Mesenchymal stem cell (in vitro differentiated cells and primary cell): ENCODE measurements at regions not wholly inside any gene's neighbourhood (a gene's known extent, or its start where the extent isn't known, plus 50 kb on each side); places are given as distances from the start of the nearest gene placed in this dataset.
A peak's percentile ranks its signal among the peaks of the same experiment; 100 is the strongest.

Source experiments
- DNase-seq: peaks from one replicate; pipeline ENCODE4 v3.0.0-alpha.2; 2013
- H2AFZ ChIP-seq: one replicate; pipeline ENCODE4 v1.6.1; 2013; ENCODE audit warnings: low read depth, mild to moderate bottlenecking, control low read depth, inconsistent platforms, low read length, moderate library complexity
- H2AK5ac ChIP-seq: 2 replicates; pipeline ENCODE4 v1.6.1; 2013; ENCODE audit warnings: low read length, moderate library complexity, mild to moderate bottlenecking, inconsistent platforms; ENCODE audit not compliant: severe bottlenecking
- H2BK120ac ChIP-seq: one replicate; pipeline ENCODE4 v1.6.1; 2013; ENCODE audit warnings: low read depth, mild to moderate bottlenecking, inconsistent platforms, low read length, moderate library complexity
- H2BK12ac ChIP-seq, 2 experiments: one replicate each; pipeline ENCODE4 v1.6.1; 2013; ENCODE audit warnings: inconsistent platforms in 2 of 2, low read length in 2 of 2, mild to moderate bottlenecking in 2 of 2, moderate library complexity in 2 of 2, control low read depth in 1 of 2
- H2BK15ac ChIP-seq: one replicate; pipeline ENCODE4 v1.6.1; 2013; ENCODE audit warnings: mild to moderate bottlenecking, low read depth, inconsistent platforms; ENCODE audit not compliant: poor library complexity, severe bottlenecking
- H2BK5ac ChIP-seq: 2 replicates; pipeline ENCODE4 v1.6.1; 2013; ENCODE audit warnings: low read depth, mild to moderate bottlenecking, low read length, control low read depth, inconsistent platforms; ENCODE audit not compliant: poor library complexity, severe bottlenecking
- H3K14ac ChIP-seq, 2 experiments: one replicate each; pipeline ENCODE4 v1.6.1; 2013; ENCODE audit warnings: inconsistent platforms in 2 of 2, low read length in 2 of 2, control low read depth in 1 of 2, mild to moderate bottlenecking in 1 of 2, moderate library complexity in 1 of 2
- H3K18ac ChIP-seq, 2 experiments: one replicate each; pipeline ENCODE4 v1.6.1; 2013; ENCODE audit warnings: inconsistent platforms in 2 of 2, low read length in 2 of 2, control low read depth in 1 of 2, low read depth in 1 of 2, mild to moderate bottlenecking in 1 of 2
- H3K23ac ChIP-seq, 2 experiments: one replicate each; pipeline ENCODE4 v1.6.1; 2013; ENCODE audit warnings: inconsistent platforms in 2 of 2, low read length in 2 of 2, mild to moderate bottlenecking in 2 of 2, moderate library complexity in 2 of 2, control low read depth in 1 of 2
- H3K27ac ChIP-seq: 2 replicates; pipeline ENCODE4 v1.5.1; 2013; ENCODE audit warnings: mild to moderate bottlenecking, moderate library complexity, low read length, control low read depth, inconsistent platforms; ENCODE audit not compliant: poor library complexity, severe bottlenecking
- H3K27me3 ChIP-seq, 2 experiments: 2 replicates each; pipeline versions ENCODE4 v1.6.1 to v1.7.0; 2013; ENCODE audit warnings: low read length in 2 of 2, mild to moderate bottlenecking in 2 of 2, moderate library complexity in 2 of 2, control low read depth in 1 of 2, inconsistent platforms in 1 of 2; ENCODE audit not compliant: control insufficient read depth in 1 of 2, insufficient read depth in 1 of 2
- H3K36me3 ChIP-seq, 2 experiments: 2 replicates each; pipeline versions ENCODE4 v1.6.1 to v1.7.0; 2013; ENCODE audit warnings: low read length in 2 of 2, control low read depth in 1 of 2, inconsistent platforms in 1 of 2, low read depth in 1 of 2, mild to moderate bottlenecking in 1 of 2; ENCODE audit not compliant: insufficient read depth in 2 of 2, control insufficient read depth in 1 of 2
- H3K4ac ChIP-seq, 2 experiments: one replicate each; pipeline ENCODE4 v1.6.1; 2013; ENCODE audit warnings: inconsistent platforms in 2 of 2, low read length in 2 of 2, mild to moderate bottlenecking in 2 of 2, moderate library complexity in 2 of 2, control low read depth in 1 of 2, low read depth in 1 of 2
- H3K4me1 ChIP-seq: 2 replicates; pipeline ENCODE4 v1.6.1; 2013; ENCODE audit warnings: low read depth, low read length, control low read depth; ENCODE audit not compliant: control insufficient read depth, insufficient read depth
- H3K4me2 ChIP-seq: 2 replicates; pipeline ENCODE4 v1.6.1; 2013; ENCODE audit warnings: low read length, mild to moderate bottlenecking, inconsistent platforms; ENCODE audit not compliant: poor library complexity, severe bottlenecking
- H3K4me3 ChIP-seq, 2 experiments: 2 replicates each; pipeline versions ENCODE4 v1.5.1 to v1.7.0; 2013; ENCODE audit warnings: low read length in 2 of 2, mild to moderate bottlenecking in 2 of 2, control low read depth in 1 of 2, low read depth in 1 of 2; ENCODE audit not compliant: insufficient read depth in 1 of 2
- H3K79me1 ChIP-seq: replicated peaks from 2 replicates; pipeline ENCODE4 v1.6.1; 2013; ENCODE audit warnings: mild to moderate bottlenecking, control low read depth, low read length, inconsistent platforms; ENCODE audit not compliant: poor library complexity, severe bottlenecking
- H3K9ac ChIP-seq: 2 replicates; pipeline ENCODE4 v1.7.0; 2013; ENCODE audit warnings: mild to moderate bottlenecking, low read length, moderate library complexity
- H3K9me3 ChIP-seq: 2 replicates; pipeline ENCODE4 v1.7.0; 2013; ENCODE audit warnings: mild to moderate bottlenecking, low read length; ENCODE audit not compliant: control insufficient read depth
- H4K8ac ChIP-seq: one replicate; pipeline ENCODE4 v1.6.1; 2013; ENCODE audit warnings: inconsistent platforms, mild to moderate bottlenecking, low read length, moderate library complexity
- H4K91ac ChIP-seq: one replicate; pipeline ENCODE4 v1.6.1; 2013; ENCODE audit warnings: mild to moderate bottlenecking, low read length, inconsistent platforms
- WGBS: methylation state at CpG from one replicate; pipeline ENCODE4 v1.1.7; 2013; ENCODE audit warnings: mixed read lengths; 5-methylcytosine and 5-hydroxymethylcytosine counted together

DNA sequence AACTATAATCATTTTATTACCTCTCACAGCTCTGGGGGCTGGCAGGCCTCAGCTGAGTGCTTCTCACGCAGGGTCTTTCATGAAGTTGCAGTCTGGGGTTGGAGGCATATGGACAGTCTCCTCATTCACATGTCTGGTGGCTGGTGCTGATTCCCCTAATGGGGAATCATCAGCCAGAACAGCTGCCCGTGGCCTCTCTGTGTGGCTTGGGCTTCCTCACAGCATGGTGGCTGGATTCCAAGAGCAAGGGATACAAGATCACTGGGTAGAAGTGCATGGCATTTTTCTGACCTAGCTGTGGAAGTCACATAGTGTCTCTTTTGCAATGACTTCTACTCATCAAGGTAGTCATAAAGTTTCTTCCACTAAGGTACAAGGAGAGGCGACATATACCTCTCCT is 59.0 kb upstream of the LAPTM4A start:
- DNase-seq = no peak
- Histone ChIP-seq H2BK5ac (no peak overlapping the region), H3K14ac (no peak overlapping the region), H3K23ac (no peak overlapping the region), H3K9ac (no peak overlapping the region), H3K79me1 (no peaks in the 10 kb centered on the region), H3K9me3 (peaks cover 3% of the 10 kb centered on the region), H3K4me2 (no peak overlapping the region), H3K4me1 (peaks cover 12% of the 10 kb centered on the region), H3K4ac (no peak overlapping the region), H2BK15ac (no peak overlapping the region), H3K27me3 (no peaks in the 10 kb centered on the region), H2BK12ac (no peak overlapping the region), H2AK5ac (no peak overlapping the region), H2BK120ac (no peak overlapping the region), H2AFZ (no peak overlapping the region), H3K4me3 (no peak overlapping the region), H4K8ac (no peak overlapping the region), H3K18ac (no peak overlapping the region), H3K36me3 (no peaks in the 10 kb centered on the region), H3K27ac (no peak overlapping the region), H4K91ac (no peak overlapping the region)
- whole genome bisulfite sequencing = 95% methylated on average over 3 of the region's 3 CpGs

DNA sequence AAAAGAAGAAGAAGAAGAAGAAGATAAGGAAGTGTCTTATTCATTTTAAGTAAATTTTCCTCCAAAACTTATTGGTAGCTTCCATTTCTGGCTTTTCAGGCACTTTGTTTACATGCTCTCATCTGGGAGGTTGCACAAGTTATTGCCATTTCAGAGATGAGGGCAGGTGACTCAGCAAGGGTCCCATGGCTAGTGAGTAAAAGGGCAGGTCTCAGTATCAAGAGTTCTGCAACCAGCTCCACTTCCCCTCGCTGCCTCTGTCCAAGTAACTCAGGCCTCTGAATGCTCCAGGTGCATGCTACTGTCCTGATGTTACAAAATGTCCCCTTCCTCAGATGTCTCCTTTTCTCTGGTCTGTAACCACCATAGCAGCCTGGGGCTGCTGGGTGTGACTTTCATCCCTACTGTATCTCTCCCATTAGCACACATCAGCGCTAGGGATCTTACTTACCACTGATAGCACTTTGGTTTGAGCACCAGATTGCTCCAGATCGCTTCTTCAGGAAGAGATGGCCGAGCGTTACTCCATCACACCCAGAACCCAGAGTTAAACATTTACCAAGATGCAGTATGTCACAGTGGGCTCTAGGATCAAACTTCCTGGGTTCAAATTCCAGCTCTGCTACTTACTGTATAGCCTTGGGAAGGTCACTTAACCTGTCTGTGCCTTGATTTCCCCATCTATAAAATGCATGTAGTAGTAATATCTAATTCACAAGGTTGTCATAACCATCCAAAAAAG is 57.4 kb upstream of the LAPTM4A start:
- Histone ChIP-seq H3K23ac (no peak overlapping the region), H4K8ac (no peak overlapping the region), H2BK5ac (no peak overlapping the region), H3K4me3 (no peak overlapping the region), H3K27me3 (no peaks in the 10 kb centered on the region), H3K36me3 (no peaks in the 10 kb centered on the region), H2BK12ac (peak overlapping the region in 1 of 2 experiments; percentile 54), H3K9ac (no peak overlapping the region), H2BK120ac (no peak overlapping the region), H3K27ac (no peak overlapping the region), H3K79me1 (no peaks in the 10 kb centered on the region), H3K4ac (no peak overlapping the region), H2BK15ac (no peak overlapping the region), H4K91ac (no peak overlapping the region), H2AFZ (no peak overlapping the region), H3K9me3 (peaks cover 3% of the 10 kb centered on the region), H3K4me2 (no peak overlapping the region), H3K18ac (peak overlapping the region in 1 of 2 experiments; percentile 32), H3K4me1 (peaks cover 12% of the 10 kb centered on the region), H3K14ac (no peak overlapping the region), H2AK5ac (peak overlapping the region; percentile 24)
- DNase-seq = peak; percentile 76
- WGBS = 90% methylated on average over 5 of the region's 5 CpGs

- Histone ChIP-seq H3K23ac (no peak overlapping the region), H3K27ac (no peak overlapping the region), H3K4me3 (no peak overlapping the region), H4K8ac (no peak overlapping the region), H2AFZ (no peak overlapping the region), H2BK120ac (no peak overlapping the region), H3K4me1 (peaks cover 10% of the 10 kb centered on the region), H2BK12ac (no peak overlapping the region), H3K9ac (no peak overlapping the region), H3K36me3 (no peaks in the 10 kb centered on the region), H3K9me3 (peaks cover 3% of the 10 kb centered on the region), H3K27me3 (no peaks in the 10 kb centered on the region), H4K91ac (no peak overlapping the region), H2BK5ac (no peak overlapping the region), H3K18ac (no peak overlapping the region), H3K14ac (no peak overlapping the region), H2AK5ac (no peak overlapping the region), H2BK15ac (no peak overlapping the region), H3K4ac (no peak overlapping the region), H3K79me1 (no peaks in the 10 kb centered on the region), H3K4me2 (no peak overlapping the region)
- DNase-seq = peak; percentile 54
- WGBS = 62% methylated on average over 5 of the region's 5 CpGs
Observed at GRCh38 chr2:20107776-20108175, 56.3 kb upstream of the LAPTM4A start.

- Histone ChIP-seq H3K4me1 (peaks cover 10% of the 10 kb centered on the region), H3K14ac (no peak overlapping the region)
Observed at GRCh38 chr2:20107352-20107751, 55.9 kb upstream of the LAPTM4A start.

More at GRCh38 chr2:20107352-20107751, 55.9 kb upstream of the LAPTM4A start:
- Histone ChIP-seq H4K91ac (no peak overlapping the region), H2BK15ac (no peak overlapping the region), H3K18ac (no peak overlapping the region), H3K27me3 (no peaks in the 10 kb centered on the region), H3K36me3 (no peaks in the 10 kb centered on the region), H3K79me1 (no peaks in the 10 kb centered on the region), H3K9me3 (peaks cover 3% of the 10 kb centered on the region), H3K23ac (no peak overlapping the region), H2AK5ac (no peak overlapping the region), H3K9ac (no peak overlapping the region), H2AFZ (no peak overlapping the region), H3K4ac (no peak overlapping the region), H3K4me3 (no peak overlapping the region), H2BK5ac (no peak overlapping the region), H2BK12ac (no peak overlapping the region), H3K4me2 (no peak overlapping the region), H3K27ac (no peak overlapping the region), H4K8ac (no peak overlapping the region), H2BK120ac (no peak overlapping the region)
- WGBS = 90% methylated on average over 10 of the region's 11 CpGs
- DNase-seq = no peak
